Thoracic aorta (tissue), 2 donors: ENCODE measurements at regions not wholly inside any gene's neighbourhood (a gene's known extent, or its start where the extent isn't known, plus 50 kb on each side); places are given as distances from the start of the nearest gene placed in this dataset.
"Not testable (repeated sequence)": the region's sequence is repeated elsewhere in the genome, so short reads cannot be mapped to it uniquely, and the experiment has no call there.

Experiments used
- ATAC-seq: fragments of 150-250 bp; one replicate; pipeline ENCODE4 v1.8.0; 2017; ENCODE audit warnings: low read depth; ENCODE audit not compliant: insufficient number of reproducible peaks, low FRiP score
- DNase-seq: peaks from one replicate; pipeline ENCODE4 v3.0.0-alpha.2; 2020; ENCODE audit warnings: low spot score
- H3K27ac ChIP-seq, 2 donors: fragments of 200-600 bp; sonication (generic); 1 replicate in 1 of 2; 2 replicates in 1 of 2; pipeline ENCODE4 v1.5.1; 2016; ENCODE audit warnings: mild to moderate bottlenecking in 2 of 2, moderate library complexity in 2 of 2
- H3K27me3 ChIP-seq: fragments of 200-600 bp; sonication (generic); replicated peaks from 2 replicates; pipeline ENCODE4 v1.6.0; 2016; ENCODE audit warnings: mild to moderate bottlenecking; ENCODE audit not compliant: insufficient read depth
- H3K36me3 ChIP-seq: fragments of 200-600 bp; sonication (generic); one replicate; pipeline ENCODE4 v1.5.1; 2016
- H3K4me1 ChIP-seq, 2 donors: fragments of 200-600 bp; sonication (generic); 1 replicate in 1 of 2; 2 replicates in 1 of 2; pipeline versions ENCODE4 v1.5.1 to v1.6.0; 2016; ENCODE audit warnings: low read depth in 2 of 2, mild to moderate bottlenecking in 1 of 2; ENCODE audit not compliant: control insufficient read depth in 1 of 2
- H3K4me3 ChIP-seq: fragments of 200-600 bp; sonication (generic); 2 replicates; pipeline ENCODE4 v1.5.1; 2016; ENCODE audit warnings: mild to moderate bottlenecking
- H3K9me3 ChIP-seq: fragments of 200-600 bp; sonication (generic); 2 replicates; pipeline ENCODE4 v1.5.1; 2016
- CTCF ChIP-seq: fragments of 200-600 bp; sonication (generic); IDR thresholded peaks from one replicate; pipeline ENCODE4 v1.5.1; 2019; ENCODE audit warnings: antibody characterized with exemption

GRCh38 chr18:1436199-1436598 lies 531.5 kb downstream of the ADCYAP1 start:
- DNase-seq: no peak
- no peaks in the 10 kb centered on the region for H3K36me3 ChIP-seq
- H3K27ac ChIP-seq: no peak overlapping the region
- no peaks in the 10 kb centered on the region for H3K9me3 ChIP-seq
- no peaks in the 10 kb centered on the region for H3K27me3 ChIP-seq
- no peaks in the 10 kb centered on the region for H3K4me1 ChIP-seq
- TF ChIP-seq CTCF: no peak
- ATAC-seq: no peak
- no peak overlapping the region for H3K4me3 ChIP-seq

- DNase-seq: no peak
- no peak overlapping the region for H3K4me3 ChIP-seq
- no peaks in the 10 kb centered on the region for H3K36me3 ChIP-seq
- no peak for TF ChIP-seq CTCF
- H3K27me3 ChIP-seq: no peaks in the 10 kb centered on the region
- H3K4me1 ChIP-seq: no peaks in the 10 kb centered on the region
- H3K27ac ChIP-seq: no peak overlapping the region
- ATAC-seq: no peak
- H3K9me3 ChIP-seq: no peaks in the 10 kb centered on the region
Observed at GRCh38 chr18:1438458-1438910, 533.8 kb downstream of the ADCYAP1 start.

- H3K9me3 ChIP-seq: no peaks in the 10 kb centered on the region
- TF ChIP-seq CTCF: no peak
- no peaks in the 10 kb centered on the region for H3K27me3 ChIP-seq
- DNase-seq (no peak), ATAC-seq (no peak)
- no peak overlapping the region for H3K4me3 ChIP-seq
- H3K4me1 ChIP-seq: no peaks in the 10 kb centered on the region
- H3K27ac ChIP-seq: no peak overlapping the region
- H3K36me3 ChIP-seq: no peaks in the 10 kb centered on the region
Observed at GRCh38 chr18:1438967-1439366, 534.3 kb downstream of the ADCYAP1 start.

- H3K36me3 ChIP-seq, H3K27me3 ChIP-seq, H3K4me3 ChIP-seq, H3K9me3 ChIP-seq, ATAC-seq, H3K27ac ChIP-seq, DNase-seq, H3K4me1 ChIP-seq: not testable (repeated sequence)
Observed at GRCh38 chr18:1444062-1444461, 539.4 kb downstream of the ADCYAP1 start.

- Histone ChIP-seq H3K4me1 (no peaks in the 10 kb centered on the region), H3K4me3 (no peak overlapping the region), H3K36me3 (no peaks in the 10 kb centered on the region), H3K27ac (no peak overlapping the region), H3K27me3 (no peaks in the 10 kb centered on the region), H3K9me3 (no peaks in the 10 kb centered on the region)
- no peak for ATAC-seq
- DNase-seq: no peak
- no peak for TF ChIP-seq CTCF
Observed at GRCh38 chr18:1446765-1447164, 542.1 kb downstream of the ADCYAP1 start.

- Histone ChIP-seq H3K9me3 (no peaks in the 10 kb centered on the region), H3K36me3 (no peaks in the 10 kb centered on the region), H3K4me3 (no peak overlapping the region), H3K4me1 (no peaks in the 10 kb centered on the region), H3K27ac (no peak overlapping the region), H3K27me3 (no peaks in the 10 kb centered on the region)
- ATAC-seq (no peak), DNase-seq (no peak)
- no peak for TF ChIP-seq CTCF
Observed at GRCh38 chr18:1452821-1453220, 548.1 kb downstream of the ADCYAP1 start.
